GM12878 (cell line): ENCODE measurements at regions not wholly inside any gene's neighbourhood (a gene's known extent, or its start where the extent isn't known, plus 50 kb on each side); places are given as distances from the start of the nearest gene placed in this dataset.

Source experiments
- ATF2 ChIP-seq: IDR thresholded peaks from 2 replicates; pipeline ENCODE4 v1.6.1; 2012; ENCODE audit warnings: low read length, inconsistent platforms
- CEBPZ ChIP-seq: fragments of 150-350 bp; IDR thresholded peaks from 2 replicates; pipeline ENCODE4 v1.6.1; 2016; ENCODE audit warnings: low read depth, low read length
- CTCF ChIP-seq, 3 experiments: IDR thresholded peaks in 2 of 3; conservative IDR thresholded peaks in 1 of 3; 2 replicates each; pipeline ENCODE4 v1.5.1; 2011; ENCODE audit warnings: low read depth in 3 of 3, low read length in 3 of 3, mild to moderate bottlenecking in 3 of 3, control low read depth in 2 of 3, moderate library complexity in 2 of 3, inconsistent platforms in 1 of 3, mixed read lengths in 1 of 3; ENCODE audit not compliant: control insufficient read depth in 2 of 3, insufficient read depth in 1 of 3; ENCODE audit errors: extremely low read depth in 1 of 3
- EZH2 ChIP-seq: IDR thresholded peaks from 2 replicates; pipeline ENCODE4 v1.6.1; 2012; ENCODE audit warnings: low read depth, mild to moderate bottlenecking, control low read depth, inconsistent platforms, low read length, borderline replicate concordance; ENCODE audit not compliant: control insufficient read depth
- IRF5 ChIP-seq: fragments of 450-650 bp; IDR thresholded peaks from 2 replicates; pipeline ENCODE4 v1.6.1; 2017; ENCODE audit warnings: borderline replicate concordance
- NBN ChIP-seq: fragments of 450-650 bp; IDR thresholded peaks from 2 replicates; pipeline ENCODE4 v1.6.1; 2016
- NRF1 ChIP-seq: conservative IDR thresholded peaks from 2 replicates; pipeline ENCODE4 v1.6.1; 2011; ENCODE audit warnings: mild to moderate bottlenecking, low read depth, low read length, improper control_type of control experiment
- POLR2A ChIP-seq: IDR thresholded peaks from 2 replicates; pipeline ENCODE4 v1.6.1; 2011; ENCODE audit warnings: low read depth, mild to moderate bottlenecking, low read length
- SIN3A ChIP-seq: IDR thresholded peaks from 2 replicates; pipeline ENCODE4 v1.6.1; 2012; ENCODE audit warnings: low read depth, low read length, improper control_type of control experiment
- TAF1 ChIP-seq: IDR thresholded peaks from 2 replicates; pipeline ENCODE4 v1.6.1; 2011; ENCODE audit warnings: mild to moderate bottlenecking, low read depth, low read length, borderline replicate concordance
- TCF12 ChIP-seq: IDR thresholded peaks from 2 replicates; pipeline ENCODE4 v1.6.1; 2011; ENCODE audit warnings: low read depth, mild to moderate bottlenecking, low read length
- TF ChIP-seq, protein P1 (sequence below): fragments of 450-650 bp; IDR thresholded peaks from 2 replicates; pipeline ENCODE4 v1.6.1; 2017; ENCODE audit warnings: mild to moderate bottlenecking
- TF ChIP-seq, protein P2 (sequence below): fragments of 450-650 bp; IDR thresholded peaks from 2 replicates; pipeline ENCODE4 v1.6.1; 2014; ENCODE audit warnings: mild to moderate bottlenecking

GRCh38 chr9:135343136-135343535 lies 136.4 kb upstream of the PPP1R26 start:
- TF ChIP-seq POLR2A (no peak), CTCF (IDR thresholded peaks at IDR 0.05 in 2 of 3, conservative IDR thresholded peaks at IDR 0.05 in 1 of 3; ENCODE audit: control insufficient read depth in 2 of 3, extremely low read depth in 1 of 3, insufficient read depth in 1 of 3, low read depth in 3 of 3, low read length in 3 of 3) (no peak), NRF1 (no peak), EZH2 (no peak), ATF2 (no peak), TCF12 (no peak), NBN (no peak), CEBPZ (no peak), TAF1 (no peak), IRF5 (no peak), SIN3A (no peak)
- TF ChIP-seq, protein P1, sequence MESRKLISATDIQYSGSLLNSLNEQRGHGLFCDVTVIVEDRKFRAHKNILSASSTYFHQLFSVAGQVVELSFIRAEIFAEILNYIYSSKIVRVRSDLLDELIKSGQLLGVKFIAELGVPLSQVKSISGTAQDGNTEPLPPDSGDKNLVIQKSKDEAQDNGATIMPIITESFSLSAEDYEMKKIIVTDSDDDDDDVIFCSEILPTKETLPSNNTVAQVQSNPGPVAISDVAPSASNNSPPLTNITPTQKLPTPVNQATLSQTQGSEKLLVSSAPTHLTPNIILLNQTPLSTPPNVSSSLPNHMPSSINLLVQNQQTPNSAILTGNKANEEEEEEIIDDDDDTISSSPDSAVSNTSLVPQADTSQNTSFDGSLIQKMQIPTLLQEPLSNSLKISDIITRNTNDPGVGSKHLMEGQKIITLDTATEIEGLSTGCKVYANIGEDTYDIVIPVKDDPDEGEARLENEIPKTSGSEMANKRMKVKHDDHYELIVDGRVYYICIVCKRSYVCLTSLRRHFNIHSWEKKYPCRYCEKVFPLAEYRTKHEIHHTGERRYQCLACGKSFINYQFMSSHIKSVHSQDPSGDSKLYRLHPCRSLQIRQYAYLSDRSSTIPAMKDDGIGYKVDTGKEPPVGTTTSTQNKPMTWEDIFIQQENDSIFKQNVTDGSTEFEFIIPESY, result no peak
- TF ChIP-seq, protein P2, sequence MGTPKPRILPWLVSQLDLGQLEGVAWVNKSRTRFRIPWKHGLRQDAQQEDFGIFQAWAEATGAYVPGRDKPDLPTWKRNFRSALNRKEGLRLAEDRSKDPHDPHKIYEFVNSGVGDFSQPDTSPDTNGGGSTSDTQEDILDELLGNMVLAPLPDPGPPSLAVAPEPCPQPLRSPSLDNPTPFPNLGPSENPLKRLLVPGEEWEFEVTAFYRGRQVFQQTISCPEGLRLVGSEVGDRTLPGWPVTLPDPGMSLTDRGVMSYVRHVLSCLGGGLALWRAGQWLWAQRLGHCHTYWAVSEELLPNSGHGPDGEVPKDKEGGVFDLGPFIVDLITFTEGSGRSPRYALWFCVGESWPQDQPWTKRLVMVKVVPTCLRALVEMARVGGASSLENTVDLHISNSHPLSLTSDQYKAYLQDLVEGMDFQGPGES, result no peak
